PFSK-1 (cell line): ENCODE measurements at regions not wholly inside any gene's neighbourhood (a gene's known extent, or its start where the extent isn't known, plus 50 kb on each side); places are given as distances from the start of the nearest gene placed in this dataset.

Experiments
- FOXP2 ChIP-seq: optimal IDR thresholded peaks from 2 replicates; pipeline ENCODE3; 2011; ENCODE audit warnings: borderline replicate concordance, control low read depth, inconsistent platforms; ENCODE audit not compliant: insufficient read depth; ENCODE audit errors: extremely low read length, extremely low read depth
- POLR2AphosphoS5 ChIP-seq: IDR thresholded peaks from 2 replicates; pipeline ENCODE4 v1.6.1; 2012; ENCODE audit warnings: low read depth, mild to moderate bottlenecking, control low read depth, low read length, moderate library complexity
- REST ChIP-seq, 2 experiments: IDR thresholded peaks; 2 replicates each; pipeline versions ENCODE4 v1.6.1 to v1.8.0; 2011 to 2012; ENCODE audit warnings: low read depth in 2 of 2, low read length in 2 of 2, control low read depth in 1 of 2, inconsistent platforms in 1 of 2, mild to moderate bottlenecking in 1 of 2, moderate library complexity in 1 of 2; ENCODE audit not compliant: insufficient read depth in 1 of 2
- SIN3A ChIP-seq: IDR thresholded peaks from 2 replicates; pipeline ENCODE4 v1.6.1; 2012; ENCODE audit warnings: mild to moderate bottlenecking, low read length, moderate library complexity, borderline replicate concordance; ENCODE audit not compliant: insufficient read depth
- TAF1 ChIP-seq: IDR thresholded peaks from 2 replicates; pipeline ENCODE4 v1.6.1; 2012; ENCODE audit warnings: low read length, control low read depth, borderline replicate concordance; ENCODE audit not compliant: insufficient read depth

GRCh38 chr10:120989996-120990598 lies 138.9 kb downstream of the WDR11 start:
- TF ChIP-seq SIN3A (no peak), TAF1 (no peak), REST (IDR thresholded peaks at IDR 0.05; ENCODE audit: insufficient read depth in 1 of 2, low read depth in 2 of 2, low read length in 2 of 2) (no peak), POLR2AphosphoS5 (no peak)

- TF ChIP-seq REST (IDR thresholded peaks at IDR 0.05; ENCODE audit: insufficient read depth in 1 of 2, low read depth in 2 of 2, low read length in 2 of 2) = no peak
Observed at GRCh38 chr10:120990831-120991230, 139.7 kb downstream of the WDR11 start.

GRCh38 chr10:120993089-120993488 lies 141.9 kb downstream of the WDR11 start:
- TF ChIP-seq POLR2AphosphoS5 = no peak
- TF ChIP-seq TAF1 = no peak
- no peak for TF ChIP-seq REST (IDR thresholded peaks at IDR 0.05; ENCODE audit: insufficient read depth in 1 of 2, low read depth in 2 of 2, low read length in 2 of 2)
- no peak for TF ChIP-seq SIN3A
- TF ChIP-seq FOXP2 = no peak

- TF ChIP-seq FOXP2 (no peak), REST (IDR thresholded peaks at IDR 0.05; ENCODE audit: insufficient read depth in 1 of 2, low read depth in 2 of 2, low read length in 2 of 2) (no peak), TAF1 (no peak), POLR2AphosphoS5 (no peak), SIN3A (no peak)
Observed at GRCh38 chr10:120995768-120996167, 144.6 kb downstream of the WDR11 start.

GRCh38 chr10:120996456-120997034 lies 145.4 kb downstream of the WDR11 start:
- TF ChIP-seq TAF1 = no peak
- no peak for TF ChIP-seq FOXP2
- no peak for TF ChIP-seq POLR2AphosphoS5
- no peak for TF ChIP-seq REST (IDR thresholded peaks at IDR 0.05; ENCODE audit: insufficient read depth in 1 of 2, low read depth in 2 of 2, low read length in 2 of 2)
- TF ChIP-seq SIN3A = no peak
